ENCODE measurements at regions not wholly inside any gene's neighbourhood (a gene's known extent, or its start where the extent isn't known, plus 50 kb on each side); places are given as distances from the start of the nearest gene placed in this dataset.

DNA sequence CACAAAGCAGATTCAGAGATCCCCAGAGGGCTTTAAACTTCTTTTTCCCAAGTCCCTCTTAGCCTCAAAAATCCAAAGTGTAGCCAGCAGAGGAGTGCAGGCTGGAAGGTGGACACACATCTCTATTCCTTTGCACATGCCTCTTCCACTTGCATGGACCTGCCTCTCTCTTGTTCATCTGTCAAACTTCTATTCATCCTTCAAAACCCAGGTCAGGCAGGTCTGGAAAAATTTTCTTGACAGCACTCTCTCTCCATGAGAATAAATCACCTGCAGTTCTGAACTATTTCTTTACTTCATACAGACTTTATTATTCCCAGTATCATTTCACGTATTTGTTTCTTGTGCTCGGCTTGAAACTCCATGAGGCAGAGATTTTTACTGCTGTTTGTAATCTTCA, 127.5 kb downstream of the SS18 start:
- 83% methylated on average over 2 of the region's 2 CpGs for WGBS
- H3K27me3 ChIP-seq (replicated peaks; ENCODE audit: insufficient read depth), result no peaks in the 10 kb centered on the region
- H3K4me3 ChIP-seq, result no peak overlapping the region
- no peaks in the 10 kb centered on the region for H3K9me3 ChIP-seq
- DNase-seq (ENCODE audit: low spot score), result no peak
- no peaks in the 10 kb centered on the region for H3K4me1 ChIP-seq (replicated peaks)
- H3K27ac ChIP-seq, result no peak overlapping the region
- TF ChIP-seq POLR2A (IDR thresholded peaks at IDR 0.05), result no peak
- TF ChIP-seq POLR2AphosphoS5 (IDR thresholded peaks at IDR 0.05), result no peak
- TF ChIP-seq, protein P1, sequence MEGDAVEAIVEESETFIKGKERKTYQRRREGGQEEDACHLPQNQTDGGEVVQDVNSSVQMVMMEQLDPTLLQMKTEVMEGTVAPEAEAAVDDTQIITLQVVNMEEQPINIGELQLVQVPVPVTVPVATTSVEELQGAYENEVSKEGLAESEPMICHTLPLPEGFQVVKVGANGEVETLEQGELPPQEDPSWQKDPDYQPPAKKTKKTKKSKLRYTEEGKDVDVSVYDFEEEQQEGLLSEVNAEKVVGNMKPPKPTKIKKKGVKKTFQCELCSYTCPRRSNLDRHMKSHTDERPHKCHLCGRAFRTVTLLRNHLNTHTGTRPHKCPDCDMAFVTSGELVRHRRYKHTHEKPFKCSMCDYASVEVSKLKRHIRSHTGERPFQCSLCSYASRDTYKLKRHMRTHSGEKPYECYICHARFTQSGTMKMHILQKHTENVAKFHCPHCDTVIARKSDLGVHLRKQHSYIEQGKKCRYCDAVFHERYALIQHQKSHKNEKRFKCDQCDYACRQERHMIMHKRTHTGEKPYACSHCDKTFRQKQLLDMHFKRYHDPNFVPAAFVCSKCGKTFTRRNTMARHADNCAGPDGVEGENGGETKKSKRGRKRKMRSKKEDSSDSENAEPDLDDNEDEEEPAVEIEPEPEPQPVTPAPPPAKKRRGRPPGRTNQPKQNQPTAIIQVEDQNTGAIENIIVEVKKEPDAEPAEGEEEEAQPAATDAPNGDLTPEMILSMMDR (IDR thresholded peaks at IDR 0.05), result no peak
- intact Hi-C loops (cut with DNase I), result no loop called here
- no peaks in the 10 kb centered on the region for H3K36me3 ChIP-seq

DNA sequence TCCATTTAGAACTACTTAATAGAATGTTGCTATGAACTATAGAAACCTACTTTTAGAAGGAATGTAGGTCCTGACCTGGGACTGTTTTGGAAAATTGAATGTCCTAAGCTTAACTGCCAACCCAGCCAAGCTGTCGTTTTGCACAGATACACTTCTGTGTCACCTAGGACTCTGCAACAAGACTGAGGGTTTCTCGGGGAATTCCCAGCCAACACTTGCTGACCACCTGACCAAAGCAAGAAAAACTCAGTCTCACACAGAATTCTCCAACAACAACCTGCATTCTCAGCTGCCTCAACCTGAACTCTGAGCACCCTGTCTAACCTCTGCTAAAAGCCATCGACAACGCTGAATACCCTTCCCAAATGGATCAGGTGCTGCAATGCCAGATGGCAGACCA, 128.2 kb downstream of the SS18 start:
- Histone ChIP-seq H3K4me3 (no peak overlapping the region), H3K27ac (no peak overlapping the region), H3K36me3 (no peaks in the 10 kb centered on the region), H3K9me3 (no peaks in the 10 kb centered on the region), H3K27me3 (replicated peaks; ENCODE audit: insufficient read depth) (no peaks in the 10 kb centered on the region), H3K4me1 (replicated peaks) (no peaks in the 10 kb centered on the region)
- intact Hi-C loops (cut with DNase I), result no loop called here
- WGBS, result 86% methylated on average over 4 of the region's 4 CpGs
- TF ChIP-seq POLR2A (IDR thresholded peaks at IDR 0.05) (no peak), POLR2AphosphoS5 (IDR thresholded peaks at IDR 0.05) (no peak)
- TF ChIP-seq, protein P1 (IDR thresholded peaks at IDR 0.05), result no peak
- no peak for DNase-seq (ENCODE audit: low spot score)

DNA sequence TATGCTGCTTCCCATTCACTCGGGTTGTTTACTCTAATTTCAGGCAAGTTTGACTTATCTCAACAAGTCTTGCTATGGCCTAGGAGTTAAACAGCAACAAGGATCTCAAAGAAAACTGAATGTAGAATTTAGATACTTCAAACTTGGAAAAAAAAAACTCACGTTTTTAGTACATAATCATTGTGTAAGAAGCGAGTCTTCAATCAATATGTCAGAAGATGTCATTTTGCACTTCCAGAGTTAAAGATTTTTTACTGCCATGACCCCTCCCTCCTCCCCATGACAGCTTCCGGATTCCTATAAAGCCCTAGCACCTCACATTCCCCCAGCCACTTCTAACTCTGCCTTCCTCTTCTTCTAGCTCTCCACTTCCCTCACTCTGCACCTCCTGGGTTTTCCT, 133.4 kb downstream of the SS18 start:
- 52% methylated on average over 4 of the region's 4 CpGs for WGBS
- no peaks in the 10 kb centered on the region for H3K36me3 ChIP-seq

DNA sequence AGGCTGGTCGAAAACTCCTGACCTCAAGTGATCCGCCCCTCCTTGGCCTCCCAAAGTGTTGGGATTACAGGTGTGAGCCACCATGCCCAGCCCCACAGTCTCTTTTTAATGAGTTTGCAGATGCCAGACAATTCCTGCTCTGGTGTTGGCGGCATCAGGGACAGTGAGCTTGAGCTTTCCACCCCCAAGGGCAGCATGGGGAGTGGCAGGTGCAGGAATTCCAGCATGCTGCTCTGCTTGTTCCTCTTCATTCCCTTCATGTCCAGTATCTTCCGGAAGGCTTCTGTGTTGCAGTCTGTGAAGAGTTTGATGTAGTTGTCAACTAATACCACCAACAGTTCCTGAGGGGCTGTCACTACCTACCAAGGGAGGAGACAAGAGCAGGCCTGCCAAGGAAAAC, 137.3 kb downstream of the SS18 start:
- WGBS, result 76% methylated on average over 4 of the region's 4 CpGs
- Histone ChIP-seq H3K36me3 (no peaks in the 10 kb centered on the region), H3K27ac (no peak overlapping the region)

More for the DNA sequence above, 133.4 kb downstream of the SS18 start:
- Histone ChIP-seq H3K27ac (no peak overlapping the region), H3K4me3 (no peak overlapping the region), H3K4me1 (replicated peaks) (no peaks in the 10 kb centered on the region), H3K9me3 (no peaks in the 10 kb centered on the region), H3K27me3 (replicated peaks; ENCODE audit: insufficient read depth) (no peaks in the 10 kb centered on the region)
- DNase-seq (ENCODE audit: low spot score), result no peak
- intact Hi-C loops (cut with DNase I), result no loop called here
- TF ChIP-seq, protein P1 (IDR thresholded peaks at IDR 0.05), result no peak
- TF ChIP-seq POLR2AphosphoS5 (IDR thresholded peaks at IDR 0.05), result no peak
- no peak for TF ChIP-seq POLR2A (IDR thresholded peaks at IDR 0.05)

DNA sequence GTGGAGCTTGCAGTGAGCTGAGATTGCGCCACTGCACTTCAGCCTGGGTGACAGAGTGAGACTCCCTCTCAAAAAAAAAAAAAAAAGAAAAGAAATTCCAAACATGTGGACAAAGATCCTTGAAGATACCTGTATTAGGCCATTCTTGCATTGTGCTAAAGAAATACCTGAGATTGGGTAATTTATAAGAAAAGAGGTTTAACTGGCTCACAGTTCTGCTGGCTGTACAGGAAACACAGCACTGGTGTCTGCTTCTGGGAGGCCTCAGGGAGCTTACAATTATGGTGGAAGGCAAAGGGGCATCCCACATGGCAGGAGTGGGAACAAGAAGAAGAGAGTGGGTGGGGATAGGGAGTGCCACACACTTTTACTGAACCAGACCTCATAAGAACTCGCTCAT, 140.1 kb downstream of the SS18 start:
- Histone ChIP-seq H3K9me3 (no peaks in the 10 kb centered on the region), H3K36me3 (no peaks in the 10 kb centered on the region), H3K4me3 (no peak overlapping the region), H3K4me1 (replicated peaks) (no peaks in the 10 kb centered on the region), H3K27ac (no peak overlapping the region), H3K27me3 (replicated peaks; ENCODE audit: insufficient read depth) (no peaks in the 10 kb centered on the region)
- WGBS, result 90% methylated on average over 2 of the region's 2 CpGs
- no peak for TF ChIP-seq POLR2A (IDR thresholded peaks at IDR 0.05)
- no peak for TF ChIP-seq POLR2AphosphoS5 (IDR thresholded peaks at IDR 0.05)
- TF ChIP-seq, protein P1 (IDR thresholded peaks at IDR 0.05), result no peak
- intact Hi-C loops (cut with DNase I), result no loop called here
- DNase-seq (ENCODE audit: low spot score), result no peak

More for the DNA sequence above, 137.3 kb downstream of the SS18 start:
- TF ChIP-seq, protein P1 (IDR thresholded peaks at IDR 0.05), result no peak
- TF ChIP-seq POLR2A (IDR thresholded peaks at IDR 0.05) (no peak), POLR2AphosphoS5 (IDR thresholded peaks at IDR 0.05) (no peak)
- H3K4me3 ChIP-seq, result no peak overlapping the region
- no peaks in the 10 kb centered on the region for H3K27me3 ChIP-seq (replicated peaks; ENCODE audit: insufficient read depth)
- no peaks in the 10 kb centered on the region for H3K9me3 ChIP-seq
- intact Hi-C loops (cut with DNase I), result no loop called here
- H3K4me1 ChIP-seq (replicated peaks), result no peaks in the 10 kb centered on the region
- no peak for DNase-seq (ENCODE audit: low spot score)
